Transverse colon (tissue), 4 donors: ENCODE measurements at regions not wholly inside any gene's neighbourhood (a gene's known extent, or its start where the extent isn't known, plus 50 kb on each side); places are given as distances from the start of the nearest gene placed in this dataset.

Experiments
- EP300 ChIP-seq: sonication (generic); formaldehyde crosslinking; IDR thresholded peaks from one replicate; pipeline ENCODE4 v1.6.1; 2017; ENCODE audit warnings: antibody characterized with exemption, low read depth
- POLR2A ChIP-seq: fragments of 450-650 bp; IDR thresholded peaks from one replicate; pipeline ENCODE4 v1.6.1; 2016; ENCODE audit warnings: antibody characterized with exemption, mild to moderate bottlenecking, moderate library complexity
- POLR2AphosphoS5 ChIP-seq, 3 donors: sonication (generic); formaldehyde crosslinking; IDR thresholded peaks; one replicate each; pipeline ENCODE4 v1.6.1; 2016; ENCODE audit warnings: antibody characterized with exemption in 3 of 3
- TF ChIP-seq, protein P1 (sequence below), 5 experiments: fragments of 200-600 bp in 3 of 5; fragments of 450-650 bp in 2 of 5; sonication (generic) in 3 of 5; IDR thresholded peaks; 1 replicate in 2 of 5; 2 replicates in 3 of 5; pipeline ENCODE4 v1.5.1; 2016 to 2017; ENCODE audit warnings: antibody characterized with exemption in 5 of 5, inconsistent platforms in 3 of 5, mild to moderate bottlenecking in 2 of 5, moderate library complexity in 1 of 5

DNA sequence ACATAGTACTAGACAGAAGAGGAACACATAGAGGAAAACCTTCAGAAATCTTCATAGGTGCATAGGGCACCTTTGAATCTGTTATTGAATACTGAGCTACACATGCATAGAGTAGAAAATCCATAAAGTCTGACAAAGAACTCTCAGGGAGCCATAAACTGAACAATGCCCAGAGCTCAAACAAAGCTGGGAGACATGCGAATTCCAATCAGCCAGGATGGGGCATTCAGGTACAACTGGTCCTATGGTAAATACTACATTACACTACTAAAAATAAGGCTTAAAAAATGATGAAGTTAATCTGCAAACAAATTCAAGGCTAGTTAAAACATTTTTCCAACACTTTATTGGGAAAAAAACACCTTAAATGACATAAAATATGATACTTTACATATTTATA lies 259.7 kb downstream of the DIO2 start:
- TF ChIP-seq, protein P1, sequence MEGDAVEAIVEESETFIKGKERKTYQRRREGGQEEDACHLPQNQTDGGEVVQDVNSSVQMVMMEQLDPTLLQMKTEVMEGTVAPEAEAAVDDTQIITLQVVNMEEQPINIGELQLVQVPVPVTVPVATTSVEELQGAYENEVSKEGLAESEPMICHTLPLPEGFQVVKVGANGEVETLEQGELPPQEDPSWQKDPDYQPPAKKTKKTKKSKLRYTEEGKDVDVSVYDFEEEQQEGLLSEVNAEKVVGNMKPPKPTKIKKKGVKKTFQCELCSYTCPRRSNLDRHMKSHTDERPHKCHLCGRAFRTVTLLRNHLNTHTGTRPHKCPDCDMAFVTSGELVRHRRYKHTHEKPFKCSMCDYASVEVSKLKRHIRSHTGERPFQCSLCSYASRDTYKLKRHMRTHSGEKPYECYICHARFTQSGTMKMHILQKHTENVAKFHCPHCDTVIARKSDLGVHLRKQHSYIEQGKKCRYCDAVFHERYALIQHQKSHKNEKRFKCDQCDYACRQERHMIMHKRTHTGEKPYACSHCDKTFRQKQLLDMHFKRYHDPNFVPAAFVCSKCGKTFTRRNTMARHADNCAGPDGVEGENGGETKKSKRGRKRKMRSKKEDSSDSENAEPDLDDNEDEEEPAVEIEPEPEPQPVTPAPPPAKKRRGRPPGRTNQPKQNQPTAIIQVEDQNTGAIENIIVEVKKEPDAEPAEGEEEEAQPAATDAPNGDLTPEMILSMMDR (IDR thresholded peaks at IDR 0.05), result no peak
- TF ChIP-seq POLR2A, result no peak
- TF ChIP-seq EP300, result no peak
- no peak for TF ChIP-seq POLR2AphosphoS5 (IDR thresholded peaks at IDR 0.05)
